Right cardiac atrium (tissue), 5 donors: ENCODE measurements at regions not wholly inside any gene's neighbourhood (a gene's known extent, or its start where the extent isn't known, plus 50 kb on each side); places are given as distances from the start of the nearest gene placed in this dataset.

Source experiments
- ATAC-seq, 2 donors: fragments of 200-7000 bp; cut with Tn5 transposase; one replicate each; pipeline versions ENCODE4 v1.8.0 to v1.9.1; 2020; ENCODE audit warnings: moderate library complexity in 2 of 2, mild to moderate bottlenecking in 1 of 2
- DNase-seq, 3 donors: peaks; one replicate each; pipeline ENCODE4 v3.0.0-alpha.2; 2020
- H3K27ac ChIP-seq: one replicate; pipeline ENCODE4 v1.5.1; 2013; ENCODE audit warnings: mild to moderate bottlenecking, low read length, control low read depth, moderate library complexity
- H3K27me3 ChIP-seq: one replicate; pipeline ENCODE4 v1.6.1; 2013; ENCODE audit not compliant: control insufficient read depth, insufficient read depth
- H3K4me1 ChIP-seq: one replicate; pipeline ENCODE4 v1.6.1; 2013; ENCODE audit warnings: low read length; ENCODE audit not compliant: control insufficient read depth, insufficient read depth
- H3K4me3 ChIP-seq: one replicate; pipeline ENCODE4 v1.5.1; 2013; ENCODE audit warnings: low read length, control low read depth
- H3K9me3 ChIP-seq: one replicate; pipeline ENCODE4 v1.6.1; 2013; ENCODE audit warnings: low read length; ENCODE audit not compliant: control insufficient read depth
- WGBS: extraction: QIAGEN DNeasy Blood & Tissue Kit; methylation state at CpG from one replicate; pipeline ENCODE4 v1.1.7; 2013; 5-methylcytosine and 5-hydroxymethylcytosine counted together
- intact Hi-C, 4 donors: fragments of 100-400 bp; cut with DNase I; formaldehyde crosslinking; loops; one replicate each; pipeline versions ENCODE4 v1.11.0 to v1.14.0; 2022 to 2023
- donor health status: healthy with polysubstance abuse.
- donor health status: DM: no; HTN: yes; CAD: no.
- donor health status: DM: no; HTN: no; CAD: no.
- donor health status: DM: no; HTN: yes; CAD: no; lungs with severe emphysema.
- donor health status: DM: yes; HTN: yes; CAD: no.

- H3K4me1 ChIP-seq, result no peaks in the 10 kb centered on the region
- H3K9me3 ChIP-seq, result no peaks in the 10 kb centered on the region
- WGBS, result 58% methylated on average over 1 of the region's 1 CpG
- no peaks in the 10 kb centered on the region for H3K27me3 ChIP-seq
- no peak for ATAC-seq
- DNase-seq, result no peak
- no peak overlapping the region for H3K27ac ChIP-seq
- H3K4me3 ChIP-seq, result no peak overlapping the region
- intact Hi-C loops, result no loop called here
Observed at GRCh38 chr16:51968749-51969148, 578.2 kb downstream of the TOX3 start.

GRCh38 chr16:51967646-51968045 lies 579.3 kb downstream of the TOX3 start:
- intact Hi-C loops, result no loop called here
- Histone ChIP-seq H3K27ac (no peak overlapping the region), H3K9me3 (no peaks in the 10 kb centered on the region), H3K4me1 (no peaks in the 10 kb centered on the region), H3K4me3 (no peak overlapping the region), H3K27me3 (no peaks in the 10 kb centered on the region)
- no peak for ATAC-seq
- WGBS, result 78% methylated on average over 4 of the region's 4 CpGs
- no peak for DNase-seq

- H3K27ac ChIP-seq, result no peak overlapping the region
- H3K9me3 ChIP-seq, result no peaks in the 10 kb centered on the region
- intact Hi-C loops, result no loop called here
- H3K4me3 ChIP-seq, result no peak overlapping the region
- WGBS, result 73% methylated on average over 4 of the region's 4 CpGs
- ATAC-seq (no peak), DNase-seq (no peak)
- H3K4me1 ChIP-seq, result no peaks in the 10 kb centered on the region
- H3K27me3 ChIP-seq, result no peaks in the 10 kb centered on the region
Observed at GRCh38 chr16:51960931-51961330, 586.0 kb downstream of the TOX3 start.

GRCh38 chr16:51953286-51953985 lies 593.5 kb downstream of the TOX3 start:
- no peaks in the 10 kb centered on the region for H3K9me3 ChIP-seq
- WGBS, result 56% methylated on average over 7 of the region's 7 CpGs
- DNase-seq, result no peak
- no peak overlapping the region for H3K4me3 ChIP-seq
- no peak for ATAC-seq
- intact Hi-C loops, result no loop called here
- H3K27me3 ChIP-seq, result no peaks in the 10 kb centered on the region
- no peaks in the 10 kb centered on the region for H3K4me1 ChIP-seq
- H3K27ac ChIP-seq, result no peak overlapping the region

- no peaks in the 10 kb centered on the region for H3K4me1 ChIP-seq
- no peaks in the 10 kb centered on the region for H3K9me3 ChIP-seq
- DNase-seq, result no peak
- H3K27me3 ChIP-seq, result no peaks in the 10 kb centered on the region
- WGBS, result 89% methylated on average over 3 of the region's 3 CpGs
- H3K4me3 ChIP-seq, result no peak overlapping the region
- intact Hi-C loops, result no loop called here
- ATAC-seq, result no peak
- H3K27ac ChIP-seq, result no peak overlapping the region
Observed at GRCh38 chr16:51952500-51952899, 594.4 kb downstream of the TOX3 start.

GRCh38 chr16:51951668-51952298 lies 595.2 kb downstream of the TOX3 start:
- 62% methylated on average over 7 of the region's 7 CpGs for WGBS
- no peak overlapping the region for H3K4me3 ChIP-seq
- H3K27me3 ChIP-seq, result no peaks in the 10 kb centered on the region
- H3K4me1 ChIP-seq, result no peaks in the 10 kb centered on the region
- H3K9me3 ChIP-seq, result no peaks in the 10 kb centered on the region
- intact Hi-C loops, result no loop called here
- no peak for ATAC-seq
- no peak for DNase-seq
- H3K27ac ChIP-seq, result no peak overlapping the region

- ATAC-seq (no peak), DNase-seq (no peak)
- Histone ChIP-seq H3K9me3 (no peaks in the 10 kb centered on the region), H3K4me1 (no peaks in the 10 kb centered on the region), H3K4me3 (no peak overlapping the region), H3K27ac (no peak overlapping the region), H3K27me3 (no peaks in the 10 kb centered on the region)
- 67% methylated on average over 3 of the region's 3 CpGs for WGBS
- intact Hi-C loops, result no loop called here
Observed at GRCh38 chr16:51950118-51950780, 596.7 kb downstream of the TOX3 start.

- no peaks in the 10 kb centered on the region for H3K4me1 ChIP-seq
- 59% methylated on average over 2 of the region's 2 CpGs for WGBS
- ATAC-seq (no peak), DNase-seq (no peak)
- no peak overlapping the region for H3K4me3 ChIP-seq
- H3K27ac ChIP-seq, result no peak overlapping the region
- no peaks in the 10 kb centered on the region for H3K27me3 ChIP-seq
- intact Hi-C loops, result no loop called here
- H3K9me3 ChIP-seq, result no peaks in the 10 kb centered on the region
Observed at GRCh38 chr16:51949282-51949681, 597.7 kb downstream of the TOX3 start.

GRCh38 chr16:51941412-51941811 lies 605.5 kb downstream of the TOX3 start:
- intact Hi-C loops, result no loop called here
- Histone ChIP-seq H3K27ac (no peak overlapping the region), H3K4me3 (no peak overlapping the region), H3K9me3 (no peaks in the 10 kb centered on the region), H3K27me3 (no peaks in the 10 kb centered on the region), H3K4me1 (no peaks in the 10 kb centered on the region)
- DNase-seq (no peak), ATAC-seq (no peak)

GRCh38 chr16:51940183-51940582 lies 606.8 kb downstream of the TOX3 start:
- WGBS, result 47% methylated on average over 1 of the region's 1 CpG
- H3K9me3 ChIP-seq, result no peaks in the 10 kb centered on the region
- H3K27me3 ChIP-seq, result no peaks in the 10 kb centered on the region
- ATAC-seq (no peak), DNase-seq (no peak)
- intact Hi-C loops, result no loop called here
- no peak overlapping the region for H3K27ac ChIP-seq
- H3K4me3 ChIP-seq, result no peak overlapping the region
- H3K4me1 ChIP-seq, result no peaks in the 10 kb centered on the region

- intact Hi-C loops, result no loop called here
- H3K9me3 ChIP-seq, result no peaks in the 10 kb centered on the region
- ATAC-seq (no peak), DNase-seq (no peak)
- H3K27ac ChIP-seq, result no peak overlapping the region
- no peak overlapping the region for H3K4me3 ChIP-seq
- 46% methylated on average over 7 of the region's 7 CpGs for WGBS
- H3K4me1 ChIP-seq, result no peaks in the 10 kb centered on the region
- no peaks in the 10 kb centered on the region for H3K27me3 ChIP-seq
Observed at GRCh38 chr16:51939378-51939871, 607.5 kb downstream of the TOX3 start.
